Body of pancreas (tissue), 4 donors: ENCODE measurements at regions not wholly inside any gene's neighbourhood (a gene's known extent, or its start where the extent isn't known, plus 50 kb on each side); places are given as distances from the start of the nearest gene placed in this dataset.

ENCODE experiments used
- ATAC-seq: fragments of 150-250 bp; one replicate; pipeline ENCODE4 v1.9.1; 2016
- DNase-seq, 4 donors: peaks; one replicate each; pipeline ENCODE4 v3.0.0-alpha.2; 2019
- H3K27ac ChIP-seq, 4 donors: fragments of 200-600 bp; sonication (generic); 1 replicate in 3 of 4; 2 replicates in 1 of 4; pipeline versions ENCODE4 v1.5.1 to v1.6.1; 2016 to 2019; ENCODE audit warnings: mild to moderate bottlenecking in 1 of 4, mixed read lengths in 1 of 4, moderate library complexity in 1 of 4
- H3K27me3 ChIP-seq, 2 donors: fragments of 200-600 bp; sonication (generic); one replicate each; pipeline ENCODE4 v1.6.0; 2016; ENCODE audit warnings: mild to moderate bottlenecking in 1 of 2
- H3K36me3 ChIP-seq, 2 donors: fragments of 200-600 bp; sonication (generic); replicated peaks in 1 of 2; 2 replicates each; pipeline ENCODE4 v1.5.1; 2016; ENCODE audit warnings: low read depth in 2 of 2; ENCODE audit not compliant: insufficient read depth in 1 of 2
- H3K4me1 ChIP-seq: fragments of 200-600 bp; sonication (generic); one replicate; pipeline ENCODE4 v1.6.0; 2016
- H3K4me3 ChIP-seq, 2 donors: fragments of 200-600 bp; sonication (generic); 1 replicate in 1 of 2; 2 replicates in 1 of 2; pipeline ENCODE4 v1.5.1; 2016 to 2019
- H3K9me3 ChIP-seq, 3 donors: fragments of 200-600 bp; sonication (generic); 1 replicate in 2 of 3; 2 replicates in 1 of 3; pipeline ENCODE4 v1.5.1; 2016
- POLR2A ChIP-seq, 3 donors: fragments of 450-650 bp; IDR thresholded peaks; one replicate each; pipeline ENCODE4 v1.6.1; 2016; ENCODE audit warnings: antibody characterized with exemption in 3 of 3, mild to moderate bottlenecking in 2 of 3
- WGBS, 2 donors: methylation state at CpG; one replicate each; pipeline ENCODE4 v1.1.5; 2017; 5-methylcytosine and 5-hydroxymethylcytosine counted together
- intact Hi-C: fragments of 100-400 bp; cut with DNase I; formaldehyde crosslinking; loops from one replicate; pipeline ENCODE4 v1.15.1; 2023
- TF ChIP-seq, protein P1 (sequence below), 7 experiments: fragments of 450-650 bp in 4 of 7; fragments of 200-600 bp in 3 of 7; sonication (generic) in 3 of 7; IDR thresholded peaks; one replicate each; pipeline ENCODE4 v1.5.1; 2016 to 2019; ENCODE audit warnings: antibody characterized with exemption in 7 of 7

- Histone ChIP-seq H3K27ac (no peak overlapping the region), H3K27me3 (no peaks in the 10 kb centered on the region), H3K9me3 (no peaks in the 10 kb centered on the region), H3K4me3 (no peak overlapping the region), H3K36me3 (no peaks in the 10 kb centered on the region), H3K4me1 (peaks cover 13% of the 10 kb centered on the region)
- no peak for ATAC-seq
- intact Hi-C loops, result no loop called here
- no peak for TF ChIP-seq POLR2A (IDR thresholded peaks at IDR 0.05)
- TF ChIP-seq, protein P1, sequence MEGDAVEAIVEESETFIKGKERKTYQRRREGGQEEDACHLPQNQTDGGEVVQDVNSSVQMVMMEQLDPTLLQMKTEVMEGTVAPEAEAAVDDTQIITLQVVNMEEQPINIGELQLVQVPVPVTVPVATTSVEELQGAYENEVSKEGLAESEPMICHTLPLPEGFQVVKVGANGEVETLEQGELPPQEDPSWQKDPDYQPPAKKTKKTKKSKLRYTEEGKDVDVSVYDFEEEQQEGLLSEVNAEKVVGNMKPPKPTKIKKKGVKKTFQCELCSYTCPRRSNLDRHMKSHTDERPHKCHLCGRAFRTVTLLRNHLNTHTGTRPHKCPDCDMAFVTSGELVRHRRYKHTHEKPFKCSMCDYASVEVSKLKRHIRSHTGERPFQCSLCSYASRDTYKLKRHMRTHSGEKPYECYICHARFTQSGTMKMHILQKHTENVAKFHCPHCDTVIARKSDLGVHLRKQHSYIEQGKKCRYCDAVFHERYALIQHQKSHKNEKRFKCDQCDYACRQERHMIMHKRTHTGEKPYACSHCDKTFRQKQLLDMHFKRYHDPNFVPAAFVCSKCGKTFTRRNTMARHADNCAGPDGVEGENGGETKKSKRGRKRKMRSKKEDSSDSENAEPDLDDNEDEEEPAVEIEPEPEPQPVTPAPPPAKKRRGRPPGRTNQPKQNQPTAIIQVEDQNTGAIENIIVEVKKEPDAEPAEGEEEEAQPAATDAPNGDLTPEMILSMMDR (IDR thresholded peaks at IDR 0.05), result no peak
- 85 to 87% methylated on average over 5 of the region's 5 CpGs for WGBS, 2 donors
- no peak for DNase-seq
Measured at GRCh38 chr1:115400426-115400825, 62.4 kb upstream of the NGF start.

GRCh38 chr1:115398745-115399144 is 60.7 kb upstream of the NGF start:
- no peaks in the 10 kb centered on the region for H3K27me3 ChIP-seq
- no peak overlapping the region for H3K4me3 ChIP-seq
- peaks cover 13% of the 10 kb centered on the region for H3K4me1 ChIP-seq
- 38 to 58% methylated on average over 4 of the region's 4 CpGs for WGBS, 2 donors
- no peak overlapping the region for H3K27ac ChIP-seq
- ATAC-seq (peak; percentile 18), DNase-seq (peak in 1 of 4 donors; percentile 9)
- intact Hi-C loops, result no loop called here
- H3K36me3 ChIP-seq, result no peaks in the 10 kb centered on the region
- no peaks in the 10 kb centered on the region for H3K9me3 ChIP-seq
- no peak for TF ChIP-seq POLR2A (IDR thresholded peaks at IDR 0.05)
- TF ChIP-seq, protein P1 (IDR thresholded peaks at IDR 0.05), result no peak
